SU-DHL-6 (cell line): ENCODE measurements at regions not wholly inside any gene's neighbourhood (a gene's known extent, or its start where the extent isn't known, plus 50 kb on each side); places are given as distances from the start of the nearest gene placed in this dataset.

ENCODE experiments used
- CTCF ChIP-seq: fragments of 200-600 bp; sonication (generic); IDR thresholded peaks from one replicate; pipeline ENCODE4 v1.5.1; 2017; ENCODE audit warnings: antibody characterized with exemption, mild to moderate bottlenecking, low read length, moderate library complexity; ENCODE audit not compliant: insufficient read depth, poor library complexity, severe bottlenecking
- EZH2phosphoT487 ChIP-seq: fragments of 200-600 bp; sonication (generic), shearing (Covaris generic); conservative IDR thresholded peaks from 2 replicates; pipeline ENCODE4 v1.6.1; 2018; ENCODE audit warnings: mild to moderate bottlenecking, antibody characterized with exemption, low read length, moderate library complexity, mixed read lengths

- TF ChIP-seq CTCF, result no peak
- no peak for TF ChIP-seq EZH2phosphoT487
Measured at GRCh38 chr13:87207280-87208003, 463.7 kb upstream of the SLITRK5 start.
